ENCODE measurements at regions not wholly inside any gene's neighbourhood (a gene's known extent, or its start where the extent isn't known, plus 50 kb on each side); places are given as distances from the start of the nearest gene placed in this dataset.
"Not testable (repeated sequence)": the region's sequence is repeated elsewhere in the genome, so short reads cannot be mapped to it uniquely, and the experiment has no call there.

GRCh38 chr3:153843994-153844393 is 277.2 kb upstream of the ARHGEF26 start:
- DNase-seq (ENCODE audit: low read depth) = no peak

DNA sequence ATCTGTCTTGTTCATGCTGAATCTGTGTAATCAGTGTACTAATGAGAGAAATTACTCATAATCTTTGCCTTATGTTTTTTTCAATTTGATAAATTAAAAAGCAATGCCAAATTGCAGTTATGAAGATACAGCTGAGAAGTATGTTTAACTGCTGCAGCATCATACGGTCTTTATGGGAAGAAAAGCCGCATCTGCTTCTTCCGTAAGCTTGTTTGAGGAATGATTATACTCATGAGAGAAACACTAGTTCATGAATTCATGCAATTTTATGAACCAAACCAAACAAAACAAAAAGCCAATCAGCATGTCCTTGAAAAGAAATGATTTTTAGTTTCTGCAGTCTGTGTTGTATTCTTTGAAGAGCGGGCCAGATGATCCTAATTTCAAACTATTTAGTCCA is 275.9 kb upstream of the ARHGEF26 start:
- DNase-seq (ENCODE audit: low read depth) = no peak

DNA sequence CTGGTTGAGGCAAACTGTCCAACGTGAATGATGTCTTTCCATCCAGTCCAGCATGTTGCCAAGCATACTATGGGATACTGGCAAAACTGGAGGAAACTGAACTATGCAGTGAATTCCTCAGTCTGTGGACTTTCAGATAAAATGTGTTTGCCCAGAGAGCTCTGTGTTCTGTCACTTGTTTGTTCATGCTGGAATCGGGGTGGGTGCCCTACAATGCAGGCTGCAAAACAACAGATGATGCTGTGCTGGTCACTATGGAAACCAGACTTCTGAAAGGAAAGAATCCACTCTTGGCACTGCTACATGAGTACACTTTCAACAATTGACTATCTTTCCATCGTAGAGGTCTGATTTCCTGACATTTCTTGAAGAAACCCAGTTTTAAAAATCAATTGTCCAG is 272.5 kb upstream of the ARHGEF26 start:
- no peak for DNase-seq (ENCODE audit: low read depth)

DNA sequence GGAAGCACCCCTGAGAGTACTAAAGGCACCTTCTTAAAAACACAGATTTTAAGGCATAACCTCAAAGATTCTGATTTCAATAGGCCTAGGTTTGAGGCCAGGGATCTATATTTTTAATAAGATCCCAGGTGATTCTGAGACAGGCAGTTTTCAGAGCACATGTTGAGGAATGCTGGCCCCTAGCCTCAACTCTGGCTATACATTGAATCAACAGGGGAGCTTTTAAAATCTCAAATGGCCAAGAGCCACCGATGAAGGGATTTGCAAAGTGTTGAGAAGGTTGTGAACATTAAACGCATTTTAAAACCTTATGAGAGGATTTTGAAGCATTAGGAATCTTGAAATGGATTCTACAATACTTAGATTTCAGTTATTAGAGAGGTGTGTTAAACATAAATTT is 268.8 kb upstream of the ARHGEF26 start:
- no peak for DNase-seq (ENCODE audit: low read depth)

DNA sequence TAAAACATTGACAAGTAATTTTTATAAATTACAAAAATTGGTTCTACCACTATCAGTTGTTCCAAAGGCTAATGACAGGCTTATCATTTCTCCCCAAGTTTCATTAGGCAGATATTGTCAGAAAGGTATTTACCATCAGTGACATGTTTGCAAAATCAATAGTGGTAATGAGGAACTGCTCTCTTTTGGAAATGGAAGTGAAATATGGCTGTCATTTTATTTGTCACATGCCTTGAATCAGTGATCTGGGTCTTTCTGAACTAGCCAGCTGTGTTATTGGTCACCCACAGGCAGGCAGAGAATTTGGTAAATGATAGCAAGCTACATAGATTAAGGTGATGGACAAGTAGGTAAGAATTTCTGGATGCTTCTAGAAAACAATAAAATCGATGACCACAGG is 268.0 kb upstream of the ARHGEF26 start:
- no peak for DNase-seq (ENCODE audit: low read depth)

- DNase-seq (ENCODE audit: low read depth) = no peak
Observed at GRCh38 chr3:153855772-153856171, 265.4 kb upstream of the ARHGEF26 start.

DNA sequence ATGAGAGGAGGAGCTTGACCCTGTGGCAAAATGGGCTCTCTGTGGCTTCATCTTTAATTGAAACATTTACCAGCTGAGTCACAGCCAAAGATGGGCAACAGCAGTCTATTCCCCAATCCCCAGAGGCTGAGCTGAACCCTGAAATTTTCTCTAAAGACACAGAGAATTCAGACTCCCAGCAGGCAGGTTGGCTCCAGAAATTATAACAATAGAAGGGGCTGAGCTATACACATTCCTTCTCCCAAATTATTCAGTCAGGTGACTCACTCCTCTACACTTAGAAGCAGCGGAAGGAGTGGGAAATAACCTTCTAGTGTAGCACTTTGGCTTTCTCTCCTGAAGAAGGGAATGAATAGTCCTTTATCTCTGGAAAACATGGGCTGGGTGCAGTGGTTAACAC is 264.3 kb upstream of the ARHGEF26 start:
- DNase-seq (ENCODE audit: low read depth) = no peak

GRCh38 chr3:153864793-153865192 is 256.4 kb upstream of the ARHGEF26 start:
- DNase-seq (ENCODE audit: low read depth) = no peak

DNA sequence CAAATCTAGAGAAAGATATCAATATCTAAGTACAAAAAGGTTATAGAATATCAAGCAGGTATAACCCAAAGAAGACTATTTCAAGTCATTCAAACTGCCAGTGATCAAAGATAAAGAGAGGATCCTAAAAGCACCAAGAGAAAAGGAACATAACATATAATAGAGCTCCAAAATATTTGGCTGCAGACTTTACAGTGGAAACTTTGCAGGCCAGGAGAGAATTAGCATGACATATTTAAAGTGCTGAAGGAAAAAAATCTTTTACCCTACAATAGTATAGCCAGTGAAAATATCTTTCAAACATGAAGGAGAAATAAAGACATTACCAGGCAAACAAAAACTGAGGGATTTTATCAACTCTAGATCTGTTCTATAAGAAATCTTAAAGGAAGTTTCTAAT is 254.3 kb upstream of the ARHGEF26 start:
- DNase-seq (ENCODE audit: low read depth) = no peak

- not testable (repeated sequence) for DNase-seq (ENCODE audit: low read depth)
Observed at GRCh38 chr3:153874348-153874747, 246.8 kb upstream of the ARHGEF26 start.

GRCh38 chr3:153880493-153880892 is 240.7 kb upstream of the ARHGEF26 start:
- DNase-seq (ENCODE audit: low read depth) = no peak

- no peak for DNase-seq (ENCODE audit: low read depth)
Observed at GRCh38 chr3:153881201-153881600, 240.0 kb upstream of the ARHGEF26 start.

GRCh38 chr3:153885359-153885758 is 235.8 kb upstream of the ARHGEF26 start:
- no peak for DNase-seq (ENCODE audit: low read depth)

GRCh38 chr3:153889905-153890334 is 231.3 kb upstream of the ARHGEF26 start:
- no peak for DNase-seq (ENCODE audit: low read depth)

GRCh38 chr3:153892126-153892525 is 229.1 kb upstream of the ARHGEF26 start:
- DNase-seq (ENCODE audit: low read depth) = no peak

- no peak for DNase-seq (ENCODE audit: low read depth)
Observed at GRCh38 chr3:153894857-153895256, 226.3 kb upstream of the ARHGEF26 start.

DNA sequence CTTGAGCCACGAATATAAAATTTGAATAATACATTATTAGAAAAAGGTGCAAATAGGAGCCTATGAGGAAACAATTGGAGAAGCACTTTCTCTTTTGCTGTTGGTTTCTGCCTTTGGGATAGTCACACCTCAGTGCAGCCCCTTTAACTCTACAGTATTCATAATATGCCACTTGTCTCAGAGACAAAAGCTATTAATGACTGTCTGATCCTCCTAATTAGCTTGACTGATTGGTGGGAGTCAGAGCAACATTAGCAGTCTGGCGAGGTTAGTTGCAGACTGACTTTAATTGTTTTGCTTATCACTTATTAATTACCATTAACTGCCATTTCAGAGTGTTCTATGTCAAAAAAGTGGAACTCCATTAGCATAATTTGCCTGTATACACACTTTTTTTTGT is 225.0 kb upstream of the ARHGEF26 start:
- DNase-seq (ENCODE audit: low read depth) = no peak

DNA sequence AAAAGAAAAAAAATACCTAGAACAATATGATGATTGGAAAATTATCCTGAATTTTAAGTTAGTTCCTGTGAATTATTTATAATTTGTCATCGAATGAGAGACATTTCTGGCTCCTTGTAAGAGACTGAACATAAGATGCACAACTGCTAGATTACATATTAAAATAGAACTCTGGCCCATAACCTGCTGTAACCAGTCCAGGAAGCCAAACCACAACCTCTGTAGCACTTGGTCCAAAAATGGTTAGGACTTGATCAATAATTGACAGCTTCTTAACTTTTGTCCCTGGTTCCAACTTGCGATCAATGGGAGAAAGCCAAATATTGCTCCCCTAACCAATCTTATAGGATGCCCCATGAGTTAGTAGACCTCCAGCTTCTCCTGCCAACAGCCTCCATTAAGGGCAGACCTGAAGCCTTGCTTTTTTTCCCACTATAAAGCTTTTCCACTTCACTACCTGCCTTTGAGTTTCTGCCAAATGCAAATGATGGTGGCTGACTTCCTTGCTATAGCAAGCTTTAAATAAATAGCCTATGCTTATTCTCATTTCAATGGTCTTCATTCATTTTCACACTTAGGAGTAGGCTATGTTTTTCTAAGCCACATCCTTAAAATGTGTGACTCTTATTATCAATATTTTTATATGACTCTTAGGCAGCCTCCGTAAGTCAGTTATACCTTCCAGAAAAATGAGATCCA is 224.0 kb upstream of the ARHGEF26 start:
- DNase-seq (ENCODE audit: low read depth) = no peak

DNA sequence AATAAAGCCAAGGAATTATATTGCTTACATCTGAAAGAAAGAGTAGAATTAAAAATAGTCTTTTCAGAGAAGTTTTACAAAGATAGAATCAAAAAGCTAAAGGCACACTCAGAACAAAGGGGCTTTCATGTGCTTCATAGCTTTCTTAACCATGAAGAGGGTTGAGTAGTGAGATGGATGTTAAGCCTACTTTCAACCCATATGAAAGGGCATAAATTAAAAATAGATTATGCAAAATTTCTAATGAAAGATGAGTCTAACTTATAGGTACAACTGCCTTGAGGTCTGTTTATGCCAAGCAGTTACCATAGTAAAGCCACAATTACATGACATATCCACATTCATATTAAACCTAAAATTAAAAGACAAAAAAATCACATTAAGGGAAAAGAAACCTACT is 223.3 kb upstream of the ARHGEF26 start:
- no peak for DNase-seq (ENCODE audit: low read depth)

DNA sequence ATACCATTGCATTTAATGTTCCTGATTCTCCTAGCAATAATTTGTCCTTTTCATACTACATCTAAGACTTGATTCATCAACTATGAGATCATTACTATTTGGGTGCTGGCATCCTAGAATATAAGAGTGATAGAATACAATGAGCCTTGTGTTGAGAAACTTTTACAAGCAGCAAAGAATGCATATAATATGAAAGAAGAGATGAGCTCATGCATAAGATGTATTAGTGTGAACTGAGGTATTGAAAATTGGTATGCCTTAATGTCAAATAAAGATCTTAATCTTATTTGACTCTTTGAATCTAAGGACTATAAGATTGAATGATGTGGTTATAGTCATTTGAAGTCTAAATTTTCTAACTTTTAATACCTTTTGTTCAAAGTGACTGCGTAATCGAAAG is 220.0 kb upstream of the ARHGEF26 start:
- no peak for DNase-seq (ENCODE audit: low read depth)

- DNase-seq (ENCODE audit: low read depth) = no peak
Observed at GRCh38 chr3:153901991-153902390, 219.2 kb upstream of the ARHGEF26 start.

- DNase-seq (ENCODE audit: low read depth) = no peak
Observed at GRCh38 chr3:153903430-153903829, 217.8 kb upstream of the ARHGEF26 start.

DNA sequence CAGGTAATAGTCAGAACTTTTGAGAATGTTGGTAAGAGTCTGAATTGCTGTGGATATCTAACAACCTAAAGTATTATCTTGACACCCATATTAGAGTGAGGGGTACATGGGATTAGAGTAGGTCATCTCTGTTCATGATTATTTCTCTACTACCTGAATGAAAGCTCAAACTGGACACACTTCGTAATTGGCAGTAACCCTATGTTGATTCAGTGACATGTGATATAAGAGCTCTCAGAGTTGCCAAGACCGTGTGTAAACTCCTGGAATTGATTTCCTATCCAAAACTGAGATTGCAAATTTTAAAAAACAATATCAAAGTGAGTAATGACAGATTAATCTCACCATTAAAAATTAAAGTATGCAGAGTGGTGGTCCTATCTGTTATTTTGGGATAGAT is 214.8 kb upstream of the ARHGEF26 start:
- DNase-seq (ENCODE audit: low read depth) = no peak

DNA sequence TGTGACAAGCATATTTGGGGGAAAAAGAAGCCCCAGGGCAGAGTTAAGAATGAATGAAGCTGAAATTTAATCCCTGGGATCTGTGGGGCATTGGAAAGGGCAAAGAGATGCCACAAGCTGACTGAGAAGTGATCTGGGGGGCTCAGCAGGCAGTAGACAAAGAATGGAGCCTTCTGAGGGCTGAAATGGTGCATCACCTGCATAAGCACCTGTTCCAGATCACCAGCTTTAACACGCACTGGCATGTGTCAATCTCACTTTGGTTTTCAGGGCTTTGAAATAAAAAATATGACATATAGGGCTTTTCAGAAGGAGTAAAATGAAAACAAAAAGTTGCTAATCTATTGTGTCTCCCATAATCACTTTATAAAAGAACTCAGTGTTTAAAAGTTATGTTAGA is 210.8 kb upstream of the ARHGEF26 start:
- DNase-seq (ENCODE audit: low read depth) = no peak

- DNase-seq (ENCODE audit: low read depth) = no peak
Observed at GRCh38 chr3:153911116-153911515, 210.1 kb upstream of the ARHGEF26 start.
